ENCODE measurements at regions not wholly inside any gene's neighbourhood (a gene's known extent, or its start where the extent isn't known, plus 50 kb on each side); places are given as distances from the start of the nearest gene placed in this dataset.

GRCh38 chr7:101718363-101719122 is 89.4 kb upstream of the MYL10 start:
- TF ChIP-seq CTCF (IDR thresholded peaks at IDR 0.05; ENCODE audit: poor library complexity) (no peak), EZH2phosphoT487 (IDR thresholded peaks at IDR 0.05; ENCODE audit: low read depth, severe bottlenecking, unreplicated experiment) (no peak), EZH2 (IDR thresholded peaks at IDR 0.05; ENCODE audit: borderline replicate concordance) (no peak)
